Keratinocyte (primary cell): ENCODE measurements at regions not wholly inside any gene's neighbourhood (a gene's known extent, or its start where the extent isn't known, plus 50 kb on each side); places are given as distances from the start of the nearest gene placed in this dataset.

ENCODE experiments used
- CTCF ChIP-seq, 3 experiments: IDR thresholded peaks in 1 of 3; conservative IDR thresholded peaks in 1 of 3; optimal IDR thresholded peaks in 1 of 3; 2 replicates in 2 of 3; 3 replicates in 1 of 3; pipeline versions ENCODE3 to v1.5.1; 2011; ENCODE audit warnings: low read length in 3 of 3, mild to moderate bottlenecking in 3 of 3, moderate library complexity in 2 of 3, control low read depth in 1 of 3, inconsistent platforms in 1 of 3; ENCODE audit not compliant: insufficient read depth in 2 of 3; ENCODE audit errors: extremely low read depth in 1 of 3
- EZH2 ChIP-seq: IDR thresholded peaks from one replicate; pipeline ENCODE4 v1.6.1; 2012; ENCODE audit warnings: inconsistent platforms, mild to moderate bottlenecking, low read length, moderate library complexity

GRCh38 chr4:137609718-137610430 is 77.6 kb upstream of the PCDH18 start:
- TF ChIP-seq CTCF (optimal IDR thresholded peaks at IDR 0.05 in 1 of 3, IDR thresholded peaks at IDR 0.05 in 1 of 3, conservative IDR thresholded peaks at IDR 0.05 in 1 of 3; ENCODE audit: extremely low read depth in 1 of 3, insufficient read depth in 2 of 3, low read length in 3 of 3) (no peak), EZH2 (no peak)
